MM.1S (cell line): ENCODE measurements at regions not wholly inside any gene's neighbourhood (a gene's known extent, or its start where the extent isn't known, plus 50 kb on each side); places are given as distances from the start of the nearest gene placed in this dataset.

Experiments
- DNase-seq: peaks from one replicate; pipeline ENCODE4 v3.0.0-alpha.2; 2015
- H2AFZ ChIP-seq: fragments of 300-600 bp; sonication (generic); 2 replicates; pipeline ENCODE4 v1.6.0; 2016; ENCODE audit warnings: antibody characterized with exemption, low read length
- H3F3A ChIP-seq: fragments of 300-600 bp; sonication (generic); 2 replicates; pipeline ENCODE4 v1.6.1; 2016; ENCODE audit warnings: mild to moderate bottlenecking, antibody characterized with exemption, low read length, moderate library complexity, mixed read lengths; ENCODE audit not compliant: insufficient read depth
- H3K27ac ChIP-seq: fragments of 300-600 bp; sonication (generic); 2 replicates; pipeline ENCODE4 v1.5.1; 2016; ENCODE audit warnings: mild to moderate bottlenecking, low read length
- H3K27me3 ChIP-seq: fragments of 300-600 bp; sonication (generic); replicated peaks from 2 replicates; pipeline ENCODE4 v1.6.0; 2016; ENCODE audit warnings: low read length; ENCODE audit not compliant: insufficient read depth
- H3K36me3 ChIP-seq: fragments of 300-600 bp; sonication (generic); replicated peaks from 2 replicates; pipeline ENCODE4 v1.6.1; 2016; ENCODE audit warnings: mild to moderate bottlenecking, low read length, mixed read lengths; ENCODE audit not compliant: insufficient read depth
- H3K4me1 ChIP-seq: fragments of 300-600 bp; sonication (generic); 2 replicates; pipeline ENCODE4 v1.6.1; 2016; ENCODE audit warnings: low read length, mixed read lengths
- H3K4me2 ChIP-seq: fragments of 300-600 bp; sonication (generic); 2 replicates; pipeline ENCODE4 v1.6.0; 2016; ENCODE audit warnings: low read depth, low read length
- H3K4me3 ChIP-seq: fragments of 300-600 bp; sonication (generic); 2 replicates; pipeline ENCODE4 v1.5.1; 2016; ENCODE audit warnings: low read length, mixed read lengths
- H3K79me2 ChIP-seq: fragments of 300-600 bp; sonication (generic); 2 replicates; pipeline ENCODE4 v1.6.1; 2016; ENCODE audit warnings: mixed run types, low read length, mixed read lengths
- H3K9ac ChIP-seq: fragments of 300-600 bp; sonication (generic); 2 replicates; pipeline ENCODE4 v1.6.1; 2016; ENCODE audit warnings: low read length, mixed read lengths
- H3K9me2 ChIP-seq: fragments of 300-600 bp; sonication (generic); replicated peaks from 2 replicates; pipeline ENCODE4 v1.6.1; 2016; ENCODE audit warnings: mild to moderate bottlenecking, low read length, mixed read lengths; ENCODE audit not compliant: insufficient read depth
- H3K9me3 ChIP-seq: fragments of 300-600 bp; sonication (generic); replicated peaks from 2 replicates; pipeline ENCODE4 v1.6.1; 2016; ENCODE audit warnings: mild to moderate bottlenecking, low read length, mixed read lengths; ENCODE audit not compliant: insufficient read depth
- H4K20me1 ChIP-seq: fragments of 300-600 bp; sonication (generic); 2 replicates; pipeline ENCODE4 v1.6.1; 2016; ENCODE audit warnings: mild to moderate bottlenecking, low read length, moderate library complexity, mixed read lengths; ENCODE audit not compliant: insufficient read depth
- EZH2 ChIP-seq: fragments of 300-600 bp; sonication (generic); optimal IDR thresholded peaks from 2 replicates; pipeline ENCODE3; 2017; ENCODE audit warnings: low read depth, mild to moderate bottlenecking, antibody characterized with exemption, low read length, mixed read lengths
- EZH2phosphoT487 ChIP-seq: fragments of 300-600 bp; sonication (generic); IDR thresholded peaks from 2 replicates; pipeline ENCODE4 v1.6.1; 2018; ENCODE audit warnings: antibody characterized with exemption, low read length
- TF ChIP-seq, protein P1 (sequence below): fragments of 300-600 bp; sonication (generic); IDR thresholded peaks from 2 replicates; pipeline ENCODE4 v1.5.1; 2016; ENCODE audit warnings: antibody characterized with exemption, low read length, mixed read lengths

DNA sequence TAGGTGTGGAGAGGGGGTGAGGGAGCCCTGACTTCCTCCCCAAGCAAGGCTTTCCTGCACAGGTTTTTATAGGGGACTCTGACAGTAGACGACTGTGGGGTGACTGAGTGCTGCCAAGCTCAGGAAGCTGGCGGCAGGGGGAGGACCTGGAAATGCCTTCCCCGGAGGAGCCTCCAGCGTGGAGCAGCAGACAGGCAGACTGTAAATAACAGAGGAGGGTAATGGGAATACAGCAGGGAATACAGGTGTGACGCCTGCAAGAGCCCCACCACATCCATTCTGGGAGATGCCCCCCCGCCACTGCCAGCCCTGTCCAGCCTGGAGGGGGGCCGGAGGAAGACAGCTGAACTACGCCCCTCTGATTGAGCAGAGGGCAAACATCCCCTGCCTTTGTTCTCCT lies 190.4 kb downstream of the UQCRFS1 start:
- no peaks in the 10 kb centered on the region for H3K4me1 ChIP-seq
- H4K20me1 ChIP-seq = no peaks in the 10 kb centered on the region
- no peaks in the 10 kb centered on the region for H3K36me3 ChIP-seq
- no peaks in the 10 kb centered on the region for H3K9me3 ChIP-seq
- no peak overlapping the region for H2AFZ ChIP-seq
- no peaks in the 10 kb centered on the region for H3K9me2 ChIP-seq
- DNase-seq = no peak
- no peak overlapping the region for H3K4me2 ChIP-seq
- peaks cover 8% of the 10 kb centered on the region for H3K27me3 ChIP-seq
- H3K4me3 ChIP-seq = no peak overlapping the region
- no peak overlapping the region for H3K27ac ChIP-seq
- no peak for TF ChIP-seq EZH2
- no peak overlapping the region for H3K9ac ChIP-seq
- H3F3A ChIP-seq = no peaks in the 10 kb centered on the region
- H3K79me2 ChIP-seq = no peaks in the 10 kb centered on the region

DNA sequence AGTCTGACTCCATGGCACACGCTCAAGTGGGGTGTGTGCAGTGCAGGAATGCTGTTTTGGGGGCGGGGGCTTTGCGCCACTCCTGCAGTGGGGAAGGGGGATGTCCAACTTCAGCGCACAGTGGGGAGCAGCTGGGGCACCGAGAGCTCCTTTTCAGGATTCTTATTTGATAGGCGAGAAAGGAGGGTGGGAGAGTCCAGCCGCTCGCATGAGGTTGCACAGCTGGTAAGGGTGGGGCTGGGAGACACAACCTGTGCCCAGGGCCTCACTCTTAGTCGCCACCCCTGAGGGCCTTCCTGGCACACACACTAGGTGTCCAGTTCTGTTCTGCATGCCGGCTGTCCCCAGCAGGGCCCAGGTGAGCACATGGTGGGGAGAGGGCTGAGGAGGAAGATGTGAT lies 190.8 kb downstream of the UQCRFS1 start:
- Histone ChIP-seq H3K4me3 (no peak overlapping the region), H3K27ac (no peak overlapping the region), H3K9me2 (no peaks in the 10 kb centered on the region), H3K79me2 (no peaks in the 10 kb centered on the region), H3K36me3 (no peaks in the 10 kb centered on the region), H4K20me1 (no peaks in the 10 kb centered on the region), H2AFZ (no peak overlapping the region), H3K4me1 (no peaks in the 10 kb centered on the region), H3K27me3 (peaks cover 5% of the 10 kb centered on the region), H3K9ac (no peak overlapping the region), H3K4me2 (no peak overlapping the region), H3K9me3 (no peaks in the 10 kb centered on the region), H3F3A (no peaks in the 10 kb centered on the region)
- no peak for TF ChIP-seq EZH2
- TF ChIP-seq, protein P1, sequence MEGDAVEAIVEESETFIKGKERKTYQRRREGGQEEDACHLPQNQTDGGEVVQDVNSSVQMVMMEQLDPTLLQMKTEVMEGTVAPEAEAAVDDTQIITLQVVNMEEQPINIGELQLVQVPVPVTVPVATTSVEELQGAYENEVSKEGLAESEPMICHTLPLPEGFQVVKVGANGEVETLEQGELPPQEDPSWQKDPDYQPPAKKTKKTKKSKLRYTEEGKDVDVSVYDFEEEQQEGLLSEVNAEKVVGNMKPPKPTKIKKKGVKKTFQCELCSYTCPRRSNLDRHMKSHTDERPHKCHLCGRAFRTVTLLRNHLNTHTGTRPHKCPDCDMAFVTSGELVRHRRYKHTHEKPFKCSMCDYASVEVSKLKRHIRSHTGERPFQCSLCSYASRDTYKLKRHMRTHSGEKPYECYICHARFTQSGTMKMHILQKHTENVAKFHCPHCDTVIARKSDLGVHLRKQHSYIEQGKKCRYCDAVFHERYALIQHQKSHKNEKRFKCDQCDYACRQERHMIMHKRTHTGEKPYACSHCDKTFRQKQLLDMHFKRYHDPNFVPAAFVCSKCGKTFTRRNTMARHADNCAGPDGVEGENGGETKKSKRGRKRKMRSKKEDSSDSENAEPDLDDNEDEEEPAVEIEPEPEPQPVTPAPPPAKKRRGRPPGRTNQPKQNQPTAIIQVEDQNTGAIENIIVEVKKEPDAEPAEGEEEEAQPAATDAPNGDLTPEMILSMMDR = no peak
- no peak for TF ChIP-seq EZH2phosphoT487
- no peak for DNase-seq

DNA sequence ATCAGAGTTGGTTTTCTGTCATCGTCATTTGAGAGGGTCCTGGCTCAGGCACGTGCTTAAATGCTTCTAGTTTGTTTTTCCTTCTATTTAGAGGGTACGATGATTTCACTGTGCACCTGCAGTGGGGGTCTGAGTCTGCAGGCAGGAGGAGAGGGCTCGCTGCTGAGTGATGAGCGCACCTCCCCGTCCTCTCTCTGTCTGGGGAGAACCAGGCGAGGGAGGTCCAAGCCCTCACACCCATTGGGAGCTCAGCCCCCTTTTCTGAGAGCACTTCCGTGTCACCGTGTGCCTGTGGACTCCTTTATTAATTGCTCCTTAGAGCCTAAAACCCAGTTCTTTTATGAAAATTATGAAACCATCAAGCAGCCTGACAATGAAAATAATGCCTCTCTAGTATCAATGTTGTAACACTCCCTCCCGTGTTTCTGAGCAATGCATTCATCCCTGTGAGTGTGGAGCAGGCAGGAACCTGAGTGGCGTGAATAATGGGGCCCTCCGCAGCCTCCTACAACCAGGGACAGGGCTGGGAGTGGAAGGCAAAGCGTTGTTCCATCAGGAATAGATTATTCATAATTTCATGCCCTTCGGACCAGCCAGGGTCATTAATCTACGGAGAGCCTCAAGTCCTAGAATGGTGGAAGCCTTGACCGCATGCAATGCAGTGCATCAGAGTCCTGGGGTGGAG lies 191.6 kb downstream of the UQCRFS1 start:
- Histone ChIP-seq H3F3A (no peaks in the 10 kb centered on the region), H3K4me1 (no peaks in the 10 kb centered on the region), H3K9me3 (no peaks in the 10 kb centered on the region), H4K20me1 (no peaks in the 10 kb centered on the region), H3K36me3 (no peaks in the 10 kb centered on the region), H3K4me3 (no peak overlapping the region), H2AFZ (no peak overlapping the region), H3K4me2 (no peak overlapping the region), H3K9me2 (no peaks in the 10 kb centered on the region), H3K79me2 (no peaks in the 10 kb centered on the region), H3K27me3 (peaks cover 3% of the 10 kb centered on the region; the same call in 1 of the 2 replicates), H3K9ac (no peak overlapping the region), H3K27ac (no peak overlapping the region)
- TF ChIP-seq EZH2phosphoT487 (no peak), EZH2 (no peak)
- TF ChIP-seq, protein P1 = no peak
- DNase-seq = no peak

DNA sequence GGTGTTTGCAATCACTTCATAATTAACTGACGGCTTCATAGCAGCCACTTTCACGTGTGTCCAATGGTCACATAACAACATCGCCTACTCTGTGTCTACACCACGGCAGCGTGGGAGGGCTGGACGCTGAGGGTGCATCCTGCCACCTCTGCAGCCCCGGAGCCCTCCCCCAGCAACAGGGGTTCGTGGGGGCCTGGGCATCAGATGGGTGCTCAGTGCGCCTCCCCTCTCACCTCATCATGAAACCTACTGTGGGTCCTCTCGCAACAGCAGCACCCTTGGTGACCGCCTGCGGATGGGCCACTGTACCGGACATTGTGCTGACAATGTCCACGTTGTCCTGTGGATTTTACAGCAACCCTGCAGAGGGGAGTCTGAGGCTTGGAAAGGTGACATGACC lies 193.5 kb downstream of the UQCRFS1 start:
- Histone ChIP-seq H3K27me3 (peaks cover 7% of the 10 kb centered on the region), H3K9ac (no peak overlapping the region), H3K9me3 (no peaks in the 10 kb centered on the region), H3F3A (no peaks in the 10 kb centered on the region), H4K20me1 (no peaks in the 10 kb centered on the region), H3K4me3 (no peak overlapping the region), H3K27ac (no peak overlapping the region), H3K4me2 (no peak overlapping the region), H3K36me3 (no peaks in the 10 kb centered on the region), H2AFZ (no peak overlapping the region), H3K79me2 (no peaks in the 10 kb centered on the region), H3K9me2 (no peaks in the 10 kb centered on the region), H3K4me1 (no peaks in the 10 kb centered on the region)
- no peak for DNase-seq
- no peak for TF ChIP-seq EZH2phosphoT487
- TF ChIP-seq EZH2 = no peak
- TF ChIP-seq, protein P1 = no peak
